ENCODE measurements at regions not wholly inside any gene's neighbourhood (a gene's known extent, or its start where the extent isn't known, plus 50 kb on each side); places are given as distances from the start of the nearest gene placed in this dataset.

DNA sequence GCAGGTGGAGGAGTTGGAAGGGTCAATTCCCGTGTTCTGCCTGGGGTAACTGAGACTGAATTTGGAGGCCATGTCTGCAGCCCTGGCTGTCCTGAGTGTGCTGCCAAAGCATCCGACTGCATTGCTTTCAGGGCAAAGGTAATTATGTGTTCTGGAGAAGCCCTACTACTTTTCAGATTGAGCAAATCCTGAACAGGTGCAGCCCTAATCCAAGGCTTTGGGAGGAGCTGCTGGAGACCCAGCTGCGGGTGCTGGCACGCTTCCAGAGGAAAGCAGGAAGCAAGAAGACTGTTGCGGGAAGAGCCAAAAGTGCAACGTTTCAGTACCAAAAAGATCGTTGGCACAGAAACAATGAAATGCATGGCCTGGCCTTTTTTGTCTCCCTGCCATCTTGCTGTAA is 73.7 kb upstream of the NRIP1 start:
- no peak overlapping the region for H3K4me3 ChIP-seq (ENCODE audit: low read length)
- no peak for DNase-seq (ENCODE audit: low read depth)
- TF ChIP-seq CTCF (conservative IDR thresholded peaks at IDR 0.05; ENCODE audit: low read depth, low read length) = no peak

GRCh38 chr21:15139898-15140297 is 75.1 kb upstream of the NRIP1 start:
- DNase-seq (ENCODE audit: low read depth) = no peak
- TF ChIP-seq CTCF (conservative IDR thresholded peaks at IDR 0.05; ENCODE audit: low read depth, low read length) = no peak
- no peak overlapping the region for H3K4me3 ChIP-seq (ENCODE audit: low read length)

- no peak for TF ChIP-seq CTCF (conservative IDR thresholded peaks at IDR 0.05; ENCODE audit: low read depth, low read length)
- DNase-seq (ENCODE audit: low read depth) = peak; percentile 81
Observed at GRCh38 chr21:15140321-15141019, 75.7 kb upstream of the NRIP1 start.

DNA sequence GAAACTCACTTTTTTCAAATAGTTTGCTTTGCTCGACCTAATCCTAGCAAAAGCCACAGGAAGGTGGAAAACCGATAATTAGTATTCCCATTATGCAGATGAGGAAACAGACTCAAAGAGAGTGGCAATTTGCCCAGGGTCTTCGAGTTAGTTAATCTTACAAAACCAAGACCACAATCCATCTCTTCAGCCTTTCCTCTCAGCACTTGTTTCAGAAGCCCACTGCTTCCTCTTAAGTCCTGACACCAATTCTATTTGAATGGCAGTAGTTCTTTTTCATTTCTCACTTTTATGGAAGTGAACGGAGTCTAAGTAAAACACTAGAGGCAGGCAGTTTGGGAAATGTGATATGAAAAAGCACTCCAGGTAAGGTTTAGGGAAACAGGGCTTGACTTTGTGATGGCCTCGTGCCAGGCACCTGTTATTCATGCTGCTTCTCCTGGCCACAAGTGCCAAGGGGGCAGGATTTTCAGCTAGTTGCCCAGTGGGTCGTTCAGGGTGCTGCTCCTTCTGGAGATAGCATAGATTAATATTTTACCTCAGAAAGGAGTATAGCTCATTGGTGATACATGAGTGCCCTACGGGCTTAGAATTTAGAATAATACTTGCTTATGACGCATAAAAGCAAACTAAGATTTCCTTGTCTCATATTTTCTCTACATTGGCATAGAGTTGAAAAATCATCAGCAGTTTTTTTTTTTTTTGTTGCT is 76.6 kb upstream of the NRIP1 start:
- no peak for TF ChIP-seq CTCF (conservative IDR thresholded peaks at IDR 0.05; ENCODE audit: low read depth, low read length)
- H3K4me3 ChIP-seq (ENCODE audit: low read length) = no peak overlapping the region
- DNase-seq (ENCODE audit: low read depth) = no peak

More at GRCh38 chr21:15140321-15141019, 75.7 kb upstream of the NRIP1 start:
- no peak overlapping the region for H3K4me3 ChIP-seq (ENCODE audit: low read length)

GRCh38 chr21:15144026-15144425 is 79.2 kb upstream of the NRIP1 start:
- DNase-seq (ENCODE audit: low read depth) = no peak
- no peak for TF ChIP-seq CTCF (conservative IDR thresholded peaks at IDR 0.05; ENCODE audit: low read depth, low read length)

GRCh38 chr21:15148437-15148836 is 83.6 kb upstream of the NRIP1 start:
- no peak for TF ChIP-seq CTCF (conservative IDR thresholded peaks at IDR 0.05; ENCODE audit: low read depth, low read length)
- no peak for DNase-seq (ENCODE audit: low read depth)
- H3K4me3 ChIP-seq (ENCODE audit: low read length) = no peak overlapping the region

More at GRCh38 chr21:15144026-15144425, 79.2 kb upstream of the NRIP1 start:
- H3K4me3 ChIP-seq (ENCODE audit: low read length) = no peak overlapping the region

Measured in retinal pigment epithelial cell (primary cell).